Breast epithelium (tissue), 3 donors: ENCODE measurements at regions not wholly inside any gene's neighbourhood (a gene's known extent, or its start where the extent isn't known, plus 50 kb on each side); places are given as distances from the start of the nearest gene placed in this dataset.

Experiments used
- POLR2A ChIP-seq: fragments of 450-650 bp; IDR thresholded peaks from one replicate; pipeline ENCODE4 v1.6.1; 2016; ENCODE audit warnings: antibody characterized with exemption, mild to moderate bottlenecking, moderate library complexity
- POLR2AphosphoS5 ChIP-seq, 3 donors: sonication (generic); formaldehyde crosslinking; IDR thresholded peaks; one replicate each; pipeline ENCODE4 v1.6.1; 2017; ENCODE audit warnings: antibody characterized with exemption in 3 of 3

DNA sequence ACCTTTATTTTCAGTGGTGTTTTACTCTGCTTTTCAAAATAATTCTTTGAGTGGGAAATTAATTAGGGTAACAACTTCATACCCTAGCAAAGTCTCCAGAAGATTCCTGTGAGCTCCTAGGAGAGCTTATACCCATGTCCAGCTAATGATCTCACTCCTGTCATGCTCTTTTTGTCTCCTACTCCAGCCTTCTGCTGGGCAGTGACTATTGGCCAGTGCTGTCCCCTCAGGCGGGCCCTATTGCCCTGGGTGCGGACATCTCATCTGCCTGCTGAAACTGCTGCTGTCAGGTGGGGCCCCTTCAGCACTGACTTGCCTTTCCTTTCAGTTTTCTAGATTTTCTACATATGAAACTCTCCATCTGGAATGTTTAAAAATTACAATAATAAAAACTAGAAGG lies 80.3 kb downstream of the EBLN1 start:
- no peak for TF ChIP-seq POLR2AphosphoS5 (IDR thresholded peaks at IDR 0.05)
- no peak for TF ChIP-seq POLR2A
